ENCODE measurements at regions not wholly inside any gene's neighbourhood (a gene's known extent, or its start where the extent isn't known, plus 50 kb on each side); places are given as distances from the start of the nearest gene placed in this dataset.

DNA sequence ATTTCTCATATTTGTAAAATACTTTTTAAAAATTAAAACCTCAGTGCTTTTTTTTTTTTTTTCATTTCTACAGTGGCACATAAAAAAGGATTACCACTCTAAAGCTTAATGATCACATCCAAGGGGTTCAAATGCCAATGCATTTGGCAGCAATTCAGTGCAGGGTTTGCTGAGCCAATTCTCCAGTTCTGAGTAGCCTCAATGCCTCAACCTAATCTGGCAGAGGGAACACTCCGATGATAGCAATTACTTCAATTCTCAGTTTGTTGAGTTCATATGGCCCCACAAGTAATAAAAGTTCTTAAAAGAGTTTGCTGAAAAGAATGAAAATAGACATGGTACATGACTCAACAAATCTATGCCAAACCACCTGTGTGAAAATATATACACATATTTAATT, 79.3 kb upstream of the RBMS3 start:
- no peak for DNase-seq

DNA sequence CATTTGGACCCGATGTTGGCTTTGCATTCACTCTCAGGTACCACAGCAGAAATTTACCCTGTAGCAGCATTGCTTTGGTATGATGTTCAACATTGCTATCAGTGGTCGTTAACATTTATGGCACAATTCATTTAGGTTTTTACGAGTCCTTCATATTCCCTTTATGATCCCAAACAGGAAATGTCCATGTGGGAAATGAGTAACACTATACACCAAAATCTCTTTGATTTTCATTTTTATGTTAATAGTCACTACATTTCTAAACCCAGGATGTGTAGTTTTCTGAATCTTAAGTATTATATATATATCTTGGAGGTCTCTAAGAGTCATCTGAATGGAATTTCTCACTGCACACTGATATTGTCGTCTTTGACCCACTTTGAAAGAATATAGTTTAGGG, 78.5 kb upstream of the RBMS3 start:
- DNase-seq, result no peak

DNA sequence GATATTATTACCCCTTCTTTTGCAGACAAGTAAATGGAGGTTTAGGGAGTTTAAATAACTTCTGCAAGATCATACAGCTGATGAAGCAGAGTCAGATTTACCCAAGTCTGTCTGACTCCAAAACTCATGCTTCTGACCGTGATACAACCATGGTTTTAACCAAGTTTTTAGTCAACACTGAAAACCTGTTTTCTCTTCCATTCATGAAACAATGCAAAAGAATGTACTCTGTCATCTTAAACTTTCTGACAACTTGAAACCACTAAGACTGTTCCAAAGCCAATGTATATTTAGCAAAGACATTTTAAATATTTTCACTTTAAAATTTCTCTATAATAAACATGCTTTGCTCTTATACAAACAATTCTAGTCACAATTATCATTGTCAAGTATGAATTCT, 77.0 kb upstream of the RBMS3 start:
- no peak for DNase-seq

DNA sequence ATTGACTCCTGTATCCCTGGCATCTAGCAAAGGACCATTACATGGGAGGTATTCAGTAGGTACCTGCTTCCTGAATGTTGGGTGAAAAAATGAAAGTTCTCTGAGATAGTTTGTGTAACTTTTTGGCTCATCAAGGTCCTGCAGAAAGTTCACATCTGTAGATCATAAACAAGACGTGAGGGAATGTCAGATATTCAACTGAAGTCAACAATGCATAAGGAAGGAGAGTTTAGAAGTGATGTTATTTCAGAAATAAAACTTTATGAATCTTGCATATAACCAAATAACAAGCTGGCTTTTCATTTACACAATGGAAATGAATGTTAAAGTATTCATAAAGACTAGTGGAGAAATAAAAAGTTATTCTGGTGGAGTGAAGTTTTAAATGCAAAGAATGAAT, 73.4 kb upstream of the RBMS3 start:
- no peak for DNase-seq

GRCh38 chr3:29212789-29213433, 68.0 kb upstream of the RBMS3 start:
- DNase-seq, result no peak

- peak; percentile 55 for DNase-seq
Observed at GRCh38 chr3:29214009-29214658, 66.7 kb upstream of the RBMS3 start.

DNA sequence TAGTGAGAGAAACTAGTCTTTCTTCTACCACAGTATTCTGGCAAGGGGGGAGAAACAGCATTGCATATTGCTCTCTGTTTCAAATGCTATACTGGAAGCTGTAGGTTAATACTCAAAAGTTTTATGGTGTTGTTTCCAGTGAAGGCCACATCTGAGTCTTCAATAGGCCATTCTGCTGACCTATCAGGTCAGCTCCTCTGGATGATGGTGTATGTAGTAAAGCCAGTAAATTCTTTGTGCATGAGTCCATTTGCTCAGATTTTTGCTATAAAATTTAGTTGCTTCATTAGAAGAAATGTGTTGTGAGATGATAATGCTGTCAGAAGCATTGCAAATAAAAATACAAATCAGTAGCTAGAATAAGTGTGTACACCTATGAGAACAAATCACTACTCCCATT, 64.9 kb upstream of the RBMS3 start:
- no peak for DNase-seq

- DNase-seq, result no peak
Observed at GRCh38 chr3:29226706-29227105, 54.2 kb upstream of the RBMS3 start.

- DNase-seq, result no peak
Observed at GRCh38 chr3:29227307-29227706, 53.6 kb upstream of the RBMS3 start.
